HG03521 (cell line): ENCODE measurements at regions not wholly inside any gene's neighbourhood (a gene's known extent, or its start where the extent isn't known, plus 50 kb on each side); places are given as distances from the start of the nearest gene placed in this dataset.
"Not testable (repeated sequence)": the region's sequence is repeated elsewhere in the genome, so short reads cannot be mapped to it uniquely, and the experiment has no call there.

Experiments
- ATAC-seq: cut with Tn5 transposase; IDR thresholded peaks from one replicate; pipeline ENCODE4 v1.9.1; 2021; ENCODE audit warnings: mild to moderate bottlenecking, moderate library complexity; ENCODE audit not compliant: unreplicated experiment

DNA sequence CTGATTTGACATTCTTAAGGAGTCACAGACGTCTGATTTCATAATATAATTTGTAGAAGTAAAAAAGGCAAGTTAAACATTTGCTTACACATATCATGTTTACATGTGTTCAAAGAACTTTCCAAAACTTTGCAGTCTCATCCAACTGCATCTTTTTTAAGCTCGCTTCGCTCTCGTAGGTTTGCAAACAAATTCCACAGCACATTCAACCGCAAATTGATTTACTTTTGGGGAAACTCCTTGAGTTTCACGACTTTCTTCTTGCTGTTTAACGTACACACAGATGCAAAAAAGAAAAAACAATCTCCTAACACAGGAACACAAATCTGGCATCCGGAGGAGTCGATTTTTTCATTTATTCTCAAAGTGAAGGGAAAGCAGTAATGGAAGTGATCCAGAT is 1149.5 kb downstream of the VRK1 start:
- ATAC-seq, result no peak

DNA sequence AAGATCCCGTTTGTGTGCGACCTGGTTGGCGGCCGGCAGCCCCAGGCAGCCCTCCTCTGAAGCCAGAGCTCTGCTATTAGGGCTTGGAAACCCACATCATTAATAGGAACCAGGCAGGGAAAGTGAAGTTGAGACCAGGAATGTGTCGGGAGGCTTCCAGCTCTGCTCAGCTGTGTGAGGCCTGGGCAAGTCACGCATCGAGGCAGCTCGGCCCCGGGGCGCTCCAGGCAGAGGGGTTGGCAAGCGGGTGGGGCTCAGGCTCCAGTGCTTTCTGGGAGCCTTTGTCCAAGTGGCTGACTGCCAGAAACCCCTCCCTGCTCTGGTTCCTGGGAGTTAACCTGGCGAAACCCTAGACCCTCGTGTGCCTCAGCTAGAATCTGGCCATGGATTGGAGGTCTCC is 1151.7 kb downstream of the VRK1 start:
- no peak for ATAC-seq

GRCh38 chr14:97956581-97957340 is 1159.6 kb downstream of the VRK1 start:
- no peak for ATAC-seq

DNA sequence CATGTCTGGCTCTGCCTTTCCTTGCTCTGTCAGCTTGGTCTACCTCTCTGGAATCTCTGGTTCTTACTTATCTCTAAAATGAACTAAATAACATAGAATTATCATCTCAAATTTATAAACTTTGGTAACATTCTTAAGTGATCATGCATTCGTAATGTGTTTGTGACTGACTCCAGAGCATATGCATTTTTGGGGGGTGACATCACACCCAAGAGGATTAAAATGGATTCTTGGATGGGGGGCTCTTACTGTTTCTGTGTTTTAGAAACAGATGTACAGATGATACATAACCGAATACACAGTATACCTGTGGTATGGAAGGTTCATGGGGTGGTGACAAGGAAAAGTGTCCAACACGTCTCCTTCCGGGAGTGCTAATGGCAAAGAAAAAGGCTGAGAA is 1162.1 kb downstream of the VRK1 start:
- no peak for ATAC-seq

GRCh38 chr14:97960436-97960835 is 1163.3 kb downstream of the VRK1 start:
- no peak for ATAC-seq

GRCh38 chr14:97970222-97970621 is 1173.0 kb downstream of the VRK1 start:
- no peak for ATAC-seq

DNA sequence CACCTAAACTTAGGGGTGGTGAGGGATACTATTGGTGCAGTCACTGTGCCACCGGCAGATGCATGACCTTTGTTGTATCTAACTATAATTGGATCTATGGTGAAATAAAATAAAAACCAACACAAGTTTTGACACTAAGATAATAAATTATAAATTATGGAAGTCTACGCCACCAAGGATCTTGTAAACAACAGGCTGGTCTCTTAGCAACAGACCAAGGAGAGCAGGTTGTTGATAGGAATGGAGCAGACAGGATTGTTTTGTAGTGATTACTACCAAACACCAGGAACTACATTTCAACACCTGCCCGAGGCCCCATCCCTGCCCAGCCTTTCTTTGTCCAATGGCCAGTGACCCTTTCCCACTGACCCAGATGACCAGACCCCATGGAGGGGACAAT is 1178.0 kb downstream of the VRK1 start:
- no peak for ATAC-seq

DNA sequence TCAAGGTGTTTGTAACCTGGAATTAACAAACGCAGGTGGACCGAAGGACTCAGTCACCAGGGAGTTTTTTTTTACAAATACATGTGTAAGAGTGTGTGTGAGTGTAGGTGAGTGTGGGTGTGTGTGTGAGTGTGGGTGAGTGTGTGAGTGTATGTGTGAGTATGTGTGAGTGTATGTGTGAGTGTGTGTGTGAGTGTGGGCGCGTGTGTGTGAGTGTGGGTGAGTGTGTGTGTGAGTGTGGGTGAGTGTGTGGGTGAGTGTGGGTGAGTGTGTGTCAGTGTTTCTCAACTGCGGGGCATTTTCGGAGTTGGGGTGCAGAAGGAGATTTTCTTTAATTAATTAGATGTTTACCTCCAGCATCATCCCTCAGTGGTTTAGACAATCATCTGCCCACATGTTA is 1178.8 kb downstream of the VRK1 start:
- no peak for ATAC-seq

GRCh38 chr14:97976861-97977260 is 1179.7 kb downstream of the VRK1 start:
- ATAC-seq, result no peak

DNA sequence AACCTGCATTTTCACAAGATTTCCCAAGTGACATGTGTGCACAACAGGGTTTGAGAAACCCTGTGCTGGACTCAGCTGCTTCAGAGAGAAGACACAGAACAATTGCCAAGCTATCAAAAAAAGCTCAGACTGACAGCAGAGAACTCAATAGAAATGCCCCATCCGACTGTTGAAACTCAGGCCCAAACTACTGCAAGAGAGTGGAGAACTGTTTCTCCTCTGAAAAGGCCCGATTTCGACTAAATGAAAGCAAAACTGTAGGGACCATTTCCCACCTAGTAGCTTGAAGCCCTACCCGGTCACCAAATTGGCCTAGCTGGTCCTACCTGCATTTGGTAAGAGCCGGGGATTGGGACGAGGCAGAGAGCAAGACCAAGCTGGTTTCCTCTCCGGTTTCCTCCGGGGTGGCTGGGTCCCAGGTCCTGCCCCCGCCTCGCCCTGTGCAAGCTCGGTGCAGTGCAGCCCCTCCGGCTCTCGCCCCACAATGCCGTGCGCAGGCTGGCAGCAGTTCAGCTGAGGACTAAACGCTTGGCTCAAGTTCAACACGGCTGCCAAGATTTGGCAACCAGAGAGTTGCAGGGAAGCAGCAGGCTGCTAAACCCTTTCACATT is 1180.6 kb downstream of the VRK1 start:
- no peak for ATAC-seq

DNA sequence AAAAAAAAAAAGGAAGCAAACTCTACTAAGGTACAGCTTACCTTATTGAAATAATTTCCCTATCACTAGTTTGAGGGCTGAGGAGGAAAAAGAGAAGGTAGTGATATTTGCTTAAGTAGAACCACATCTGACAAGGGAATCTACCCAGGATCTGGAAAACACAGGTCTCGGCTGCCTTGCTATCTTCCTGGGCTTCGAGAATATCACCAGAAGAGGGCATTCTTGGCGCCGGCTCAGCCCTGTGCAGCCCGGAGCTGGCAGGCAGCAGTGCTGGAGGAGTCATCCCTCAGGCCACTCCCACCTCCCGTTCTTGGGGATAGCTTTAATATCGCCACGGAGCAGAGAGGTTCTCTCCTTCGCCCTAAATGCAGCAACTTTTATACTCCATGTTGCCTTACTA is 1181.2 kb downstream of the VRK1 start:
- ATAC-seq, result no peak

GRCh38 chr14:97993508-97994019 is 1196.4 kb downstream of the VRK1 start:
- ATAC-seq, result no peak

GRCh38 chr14:97994020-97994531 is 1196.9 kb downstream of the VRK1 start:
- ATAC-seq, result no peak

- no peak for ATAC-seq
Measured at GRCh38 chr14:97995038-97995437, 1197.9 kb downstream of the VRK1 start.

DNA sequence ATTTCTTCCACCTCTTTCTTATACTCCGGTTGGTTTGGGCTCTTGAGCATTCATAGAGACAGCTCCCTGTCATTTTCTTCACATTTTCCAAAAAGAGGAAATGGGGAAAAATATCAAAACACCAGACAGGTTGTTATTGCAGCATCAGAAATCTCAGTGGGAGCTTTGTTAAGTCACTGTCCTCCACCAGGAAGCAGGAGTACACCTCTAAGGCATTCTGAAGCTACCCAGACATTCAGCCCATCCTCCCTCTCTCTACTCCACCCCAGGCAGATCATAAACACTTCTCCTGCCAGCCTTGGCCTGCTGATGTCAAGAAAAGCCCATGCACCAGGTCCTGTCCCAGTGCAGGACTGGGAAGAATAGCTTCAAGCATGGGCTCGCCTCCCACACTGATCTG is 1198.3 kb downstream of the VRK1 start:
- no peak for ATAC-seq

GRCh38 chr14:98006008-98006407 is 1208.8 kb downstream of the VRK1 start:
- no peak for ATAC-seq

DNA sequence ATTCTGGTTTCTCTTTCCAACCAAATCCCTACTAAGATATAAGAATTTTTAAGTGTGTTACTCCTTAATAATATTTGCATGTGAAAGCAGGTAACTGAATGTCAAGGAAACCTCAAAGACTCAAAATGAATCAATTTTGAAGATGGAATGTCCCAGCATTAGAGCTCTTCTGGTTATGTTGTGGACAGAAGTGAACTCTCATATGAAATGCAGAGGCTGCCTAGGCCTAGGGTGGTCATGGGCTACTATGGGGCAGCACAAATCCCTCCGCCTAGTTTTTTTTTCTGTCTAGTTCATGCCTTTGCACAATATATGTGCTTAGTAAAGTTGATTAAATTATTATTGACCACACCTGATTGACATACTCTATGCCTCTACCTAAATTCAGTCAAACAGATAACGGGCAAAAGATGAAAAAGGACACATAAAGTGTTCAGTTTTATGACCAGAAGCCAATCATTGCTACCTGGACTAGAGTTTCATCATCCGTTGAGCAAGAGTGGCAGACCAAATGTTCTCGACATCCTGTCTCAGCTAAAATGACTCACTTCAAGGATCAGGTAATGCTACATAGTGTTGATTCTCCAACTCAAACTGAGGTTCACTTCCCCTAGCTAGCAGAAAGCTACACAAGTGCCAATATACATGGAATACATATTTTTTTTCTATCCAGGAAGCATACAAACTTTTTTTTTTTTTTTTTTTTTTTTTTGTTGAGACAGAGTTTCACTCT is 1211.4 kb downstream of the VRK1 start:
- ATAC-seq, result no peak

- not testable (repeated sequence) for ATAC-seq
Measured at GRCh38 chr14:98009177-98009576, 1212.0 kb downstream of the VRK1 start.

- ATAC-seq, result no peak
Measured at GRCh38 chr14:98010784-98011183, 1213.6 kb downstream of the VRK1 start.

- ATAC-seq, result no peak
Measured at GRCh38 chr14:98014851-98015615, 1217.9 kb downstream of the VRK1 start.

DNA sequence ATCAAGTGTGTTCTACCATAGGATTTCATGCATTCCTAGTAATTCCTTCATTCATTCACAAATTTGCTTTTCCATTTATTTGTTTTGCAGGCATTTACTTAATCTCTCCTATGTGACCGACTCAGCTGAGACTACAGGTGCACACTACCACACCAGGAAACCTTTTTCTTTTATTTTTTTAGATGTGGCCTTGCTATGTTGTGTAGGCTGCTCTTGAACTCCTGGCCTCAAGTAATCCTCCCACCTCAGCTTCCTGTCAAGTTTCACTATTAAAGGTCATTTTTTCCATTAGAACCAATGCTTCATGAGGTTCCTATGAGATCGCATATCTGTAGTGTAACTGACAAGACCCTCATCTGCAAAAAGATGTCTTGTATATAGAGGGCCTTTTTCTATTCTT is 1218.7 kb downstream of the VRK1 start:
- no peak for ATAC-seq
